ENCODE measurements at regions not wholly inside any gene's neighbourhood (a gene's known extent, or its start where the extent isn't known, plus 50 kb on each side); places are given as distances from the start of the nearest gene placed in this dataset.
"Not testable (repeated sequence)": the region's sequence is repeated elsewhere in the genome, so short reads cannot be mapped to it uniquely, and the experiment has no call there.

GRCh38 chr2:183543222-183543621, 419.0 kb downstream of the NUP35 start:
- H3K36me3 ChIP-seq (ENCODE audit: insufficient read depth, low read length) = no peaks in the 10 kb centered on the region
- no peak overlapping the region for H3K27ac ChIP-seq
- TF ChIP-seq EZH2 (IDR thresholded peaks at IDR 0.05) (no peak), POLR2AphosphoS5 (IDR thresholded peaks at IDR 0.05; ENCODE audit: borderline replicate concordance, low read depth, low read length) (no peak), FOXP2 (optimal IDR thresholded peaks at IDR 0.05; ENCODE audit: control extremely low read depth, extremely low read length, insufficient read depth) (no peak)
- no peak overlapping the region for H3K9ac ChIP-seq (ENCODE audit: insufficient read length)
- DNase-seq (ENCODE audit: low read depth, low spot score) = no peak
- no peaks in the 10 kb centered on the region for H3K9me3 ChIP-seq (ENCODE audit: low read depth, low read length)
- H3K4me3 ChIP-seq = no peak overlapping the region

- no peaks in the 10 kb centered on the region for H3K9me3 ChIP-seq (ENCODE audit: low read depth, low read length)
- no peak for TF ChIP-seq EZH2 (IDR thresholded peaks at IDR 0.05)
- TF ChIP-seq FOXP2 (optimal IDR thresholded peaks at IDR 0.05; ENCODE audit: control extremely low read depth, extremely low read length, insufficient read depth) = no peak
- no peak for TF ChIP-seq POLR2AphosphoS5 (IDR thresholded peaks at IDR 0.05; ENCODE audit: borderline replicate concordance, low read depth, low read length)
- H3K27ac ChIP-seq = no peak overlapping the region
- H3K36me3 ChIP-seq (ENCODE audit: insufficient read depth, low read length) = no peaks in the 10 kb centered on the region
- H3K9ac ChIP-seq (ENCODE audit: insufficient read length) = no peak overlapping the region
- H3K4me3 ChIP-seq = no peak overlapping the region
- no peak for DNase-seq (ENCODE audit: low read depth, low spot score)
These were observed 419.5 kb downstream of the NUP35 start for GRCh38 chr2:183543731-183544130.

GRCh38 chr2:183546560-183547350, 422.5 kb downstream of the NUP35 start:
- H3K27ac ChIP-seq; DNase-seq (ENCODE audit: low read depth, low spot score): not testable (repeated sequence)

GRCh38 chr2:183552716-183553115, 428.5 kb downstream of the NUP35 start:
- no peak for DNase-seq (ENCODE audit: low read depth, low spot score)

More at GRCh38 chr2:183546560-183547350, 422.5 kb downstream of the NUP35 start:
- not testable (repeated sequence) for H3K9ac ChIP-seq (ENCODE audit: insufficient read length); H3K36me3 ChIP-seq (ENCODE audit: insufficient read depth, low read length); H3K4me3 ChIP-seq; H3K9me3 ChIP-seq (ENCODE audit: low read depth, low read length)

GRCh38 chr2:183564726-183565125, 440.5 kb downstream of the NUP35 start:
- DNase-seq (ENCODE audit: low read depth, low spot score) = no peak
- TF ChIP-seq POLR2AphosphoS5 (IDR thresholded peaks at IDR 0.05; ENCODE audit: borderline replicate concordance, low read depth, low read length) (no peak), FOXP2 (optimal IDR thresholded peaks at IDR 0.05; ENCODE audit: control extremely low read depth, extremely low read length, insufficient read depth) (no peak), EZH2 (IDR thresholded peaks at IDR 0.05) (no peak)
- Histone ChIP-seq H3K4me3 (no peak overlapping the region), H3K9ac (ENCODE audit: insufficient read length) (no peak overlapping the region), H3K9me3 (ENCODE audit: low read depth, low read length) (no peaks in the 10 kb centered on the region), H3K27ac (no peak overlapping the region), H3K36me3 (ENCODE audit: insufficient read depth, low read length) (no peaks in the 10 kb centered on the region)

More at GRCh38 chr2:183552716-183553115, 428.5 kb downstream of the NUP35 start:
- Histone ChIP-seq H3K36me3 (ENCODE audit: insufficient read depth, low read length) (no peaks in the 10 kb centered on the region), H3K4me3 (no peak overlapping the region), H3K27ac (no peak overlapping the region), H3K9ac (ENCODE audit: insufficient read length) (no peak overlapping the region), H3K9me3 (ENCODE audit: low read depth, low read length) (no peaks in the 10 kb centered on the region)
- no peak for TF ChIP-seq EZH2 (IDR thresholded peaks at IDR 0.05)
- TF ChIP-seq POLR2AphosphoS5 (IDR thresholded peaks at IDR 0.05; ENCODE audit: borderline replicate concordance, low read depth, low read length) = no peak
- TF ChIP-seq FOXP2 (optimal IDR thresholded peaks at IDR 0.05; ENCODE audit: control extremely low read depth, extremely low read length, insufficient read depth) = no peak

GRCh38 chr2:183575481-183575880, 451.2 kb downstream of the NUP35 start:
- no peak overlapping the region for H3K4me3 ChIP-seq

GRCh38 chr2:183579686-183580085, 455.4 kb downstream of the NUP35 start:
- no peak overlapping the region for H3K9ac ChIP-seq (ENCODE audit: insufficient read length)
- no peak for DNase-seq (ENCODE audit: low read depth, low spot score)
- no peak overlapping the region for H3K27ac ChIP-seq
- no peaks in the 10 kb centered on the region for H3K9me3 ChIP-seq (ENCODE audit: low read depth, low read length)
- no peaks in the 10 kb centered on the region for H3K36me3 ChIP-seq (ENCODE audit: insufficient read depth, low read length)
- no peak for TF ChIP-seq FOXP2 (optimal IDR thresholded peaks at IDR 0.05; ENCODE audit: control extremely low read depth, extremely low read length, insufficient read depth)
- no peak for TF ChIP-seq EZH2 (IDR thresholded peaks at IDR 0.05)
- no peak for TF ChIP-seq POLR2AphosphoS5 (IDR thresholded peaks at IDR 0.05; ENCODE audit: borderline replicate concordance, low read depth, low read length)
- no peak overlapping the region for H3K4me3 ChIP-seq

More at GRCh38 chr2:183575481-183575880, 451.2 kb downstream of the NUP35 start:
- no peak for DNase-seq (ENCODE audit: low read depth, low spot score)
- TF ChIP-seq POLR2AphosphoS5 (IDR thresholded peaks at IDR 0.05; ENCODE audit: borderline replicate concordance, low read depth, low read length) = no peak
- no peak for TF ChIP-seq EZH2 (IDR thresholded peaks at IDR 0.05)
- no peak for TF ChIP-seq FOXP2 (optimal IDR thresholded peaks at IDR 0.05; ENCODE audit: control extremely low read depth, extremely low read length, insufficient read depth)
- H3K27ac ChIP-seq = no peak overlapping the region
- H3K36me3 ChIP-seq (ENCODE audit: insufficient read depth, low read length) = no peaks in the 10 kb centered on the region
- H3K9ac ChIP-seq (ENCODE audit: insufficient read length) = no peak overlapping the region
- no peaks in the 10 kb centered on the region for H3K9me3 ChIP-seq (ENCODE audit: low read depth, low read length)

GRCh38 chr2:183592271-183592670, 468.0 kb downstream of the NUP35 start:
- H3K36me3 ChIP-seq (ENCODE audit: insufficient read depth, low read length) = no peaks in the 10 kb centered on the region
- DNase-seq (ENCODE audit: low read depth, low spot score) = no peak
- no peak overlapping the region for H3K4me3 ChIP-seq
- no peak overlapping the region for H3K9ac ChIP-seq (ENCODE audit: insufficient read length)
- no peaks in the 10 kb centered on the region for H3K9me3 ChIP-seq (ENCODE audit: low read depth, low read length)
- TF ChIP-seq POLR2AphosphoS5 (IDR thresholded peaks at IDR 0.05; ENCODE audit: borderline replicate concordance, low read depth, low read length) (no peak), EZH2 (IDR thresholded peaks at IDR 0.05) (no peak)
- H3K27ac ChIP-seq = no peak overlapping the region

- Histone ChIP-seq H3K36me3 (ENCODE audit: insufficient read depth, low read length) (no peaks in the 10 kb centered on the region), H3K9me3 (ENCODE audit: low read depth, low read length) (no peaks in the 10 kb centered on the region), H3K4me3 (no peak overlapping the region), H3K27ac (no peak overlapping the region), H3K9ac (ENCODE audit: insufficient read length) (no peak overlapping the region)
- DNase-seq (ENCODE audit: low read depth, low spot score) = no peak
- no peak for TF ChIP-seq POLR2AphosphoS5 (IDR thresholded peaks at IDR 0.05; ENCODE audit: borderline replicate concordance, low read depth, low read length)
- TF ChIP-seq EZH2 (IDR thresholded peaks at IDR 0.05) = no peak
- no peak for TF ChIP-seq FOXP2 (optimal IDR thresholded peaks at IDR 0.05; ENCODE audit: control extremely low read depth, extremely low read length, insufficient read depth)
These were observed 469.9 kb downstream of the NUP35 start for GRCh38 chr2:183594150-183594549.
